Prostate gland (tissue), 2 donors: ENCODE measurements at regions not wholly inside any gene's neighbourhood (a gene's known extent, or its start where the extent isn't known, plus 50 kb on each side); places are given as distances from the start of the nearest gene placed in this dataset.

Experiments
- DNase-seq: peaks from one replicate; pipeline ENCODE4 v3.0.0-alpha.2; 2019; ENCODE audit warnings: low spot score
- H3K27ac ChIP-seq, 2 donors: fragments of 200-600 bp; sonication (generic); 2 replicates each; pipeline ENCODE4 v1.5.1; 2017 to 2019
- H3K27me3 ChIP-seq: fragments of 200-600 bp; sonication (generic); replicated peaks from 2 replicates; pipeline ENCODE4 v1.5.1; 2019; ENCODE audit not compliant: insufficient read depth
- H3K36me3 ChIP-seq, 2 donors: fragments of 200-600 bp; sonication (generic); 1 replicate in 1 of 2; 2 replicates in 1 of 2; pipeline versions ENCODE4 v1.5.1 to v1.8.1; 2017 to 2019
- H3K4me1 ChIP-seq: fragments of 200-600 bp; sonication (generic); replicated peaks from 2 replicates; pipeline ENCODE4 v1.5.1; 2019
- H3K4me3 ChIP-seq, 2 donors: fragments of 200-600 bp; sonication (generic); 2 replicates each; pipeline ENCODE4 v1.5.1; 2017 to 2019
- H3K9me3 ChIP-seq: fragments of 200-600 bp; sonication (generic); 2 replicates; pipeline ENCODE4 v1.5.1; 2017
- CTCF ChIP-seq, 4 experiments: fragments of 200-600 bp in 2 of 4; fragments of 450-650 bp in 2 of 4; sonication (generic) in 2 of 4; IDR thresholded peaks; 1 replicate in 3 of 4; 2 replicates in 1 of 4; pipeline ENCODE4 v1.5.1; 2016 to 2019; ENCODE audit warnings: antibody characterized with exemption in 4 of 4, mild to moderate bottlenecking in 2 of 4, moderate library complexity in 2 of 4
- POLR2A ChIP-seq: fragments of 450-650 bp; IDR thresholded peaks from one replicate; pipeline ENCODE4 v1.6.1; 2016; ENCODE audit warnings: antibody characterized with exemption, mild to moderate bottlenecking
- POLR2AphosphoS5 ChIP-seq: sonication (generic); formaldehyde crosslinking; IDR thresholded peaks from one replicate; pipeline ENCODE4 v1.6.1; 2017; ENCODE audit warnings: antibody characterized with exemption
- WGBS: methylation state at CpG from one replicate; pipeline ENCODE4 v1.1.5; 2018; 5-methylcytosine and 5-hydroxymethylcytosine counted together
- intact Hi-C: fragments of 100-400 bp; cut with DNase I; formaldehyde crosslinking; loops from one replicate; pipeline ENCODE4 v1.14.2; 2022

- no peak for DNase-seq
- TF ChIP-seq CTCF (IDR thresholded peaks at IDR 0.05), result no peak
- TF ChIP-seq POLR2AphosphoS5, result no peak
- no peak for TF ChIP-seq POLR2A
- no peaks in the 10 kb centered on the region for H3K27me3 ChIP-seq
- 86% methylated on average over 3 of the region's 3 CpGs for WGBS
- intact Hi-C loops, result no loop called here
- H3K4me3 ChIP-seq, result no peak overlapping the region
- H3K27ac ChIP-seq, result no peak overlapping the region
- no peaks in the 10 kb centered on the region for H3K9me3 ChIP-seq
- H3K36me3 ChIP-seq, result no peaks in the 10 kb centered on the region
- H3K4me1 ChIP-seq, result no peaks in the 10 kb centered on the region
Observed at GRCh38 chr7:85328456-85328998, 141.7 kb upstream of the SEMA3D start.

DNA sequence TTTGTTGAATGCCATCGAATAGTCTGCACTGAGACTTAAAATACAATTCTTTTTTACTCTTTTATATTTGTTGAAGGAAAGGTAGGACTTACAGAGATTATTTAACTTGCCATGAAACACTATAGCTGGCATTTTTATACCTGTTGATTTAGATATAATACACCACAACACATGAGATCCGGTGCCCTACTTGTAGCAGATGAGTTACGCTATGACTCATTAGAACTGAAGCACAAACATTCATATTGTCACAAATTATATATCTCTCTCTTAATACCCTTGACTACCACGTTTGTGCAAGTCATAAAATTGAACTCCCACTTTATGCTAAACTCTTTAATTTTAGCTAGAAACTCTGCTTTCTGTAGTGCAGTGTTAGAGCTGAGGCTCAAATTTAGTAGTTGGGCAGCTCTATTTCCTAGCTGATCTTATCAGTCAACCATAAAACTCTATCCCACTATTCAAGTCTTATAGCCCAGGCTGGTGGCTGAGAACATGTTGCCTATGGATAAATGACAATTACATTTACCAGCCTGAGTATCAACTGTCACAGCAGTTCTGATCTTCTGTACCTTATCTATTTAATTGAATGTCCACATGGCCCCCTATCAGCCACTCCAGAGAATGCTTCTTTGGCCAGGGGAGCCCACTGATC, 137.4 kb upstream of the SEMA3D start:
- TF ChIP-seq CTCF (IDR thresholded peaks at IDR 0.05) (no peak), POLR2A (no peak), POLR2AphosphoS5 (no peak)
- intact Hi-C loops, result no loop called here
- Histone ChIP-seq H3K36me3 (no peaks in the 10 kb centered on the region), H3K4me1 (no peaks in the 10 kb centered on the region), H3K9me3 (no peaks in the 10 kb centered on the region), H3K4me3 (no peak overlapping the region), H3K27me3 (no peaks in the 10 kb centered on the region), H3K27ac (no peak overlapping the region)
- 50% methylated on average over 4 of the region's 4 CpGs for WGBS
- DNase-seq, result no peak

DNA sequence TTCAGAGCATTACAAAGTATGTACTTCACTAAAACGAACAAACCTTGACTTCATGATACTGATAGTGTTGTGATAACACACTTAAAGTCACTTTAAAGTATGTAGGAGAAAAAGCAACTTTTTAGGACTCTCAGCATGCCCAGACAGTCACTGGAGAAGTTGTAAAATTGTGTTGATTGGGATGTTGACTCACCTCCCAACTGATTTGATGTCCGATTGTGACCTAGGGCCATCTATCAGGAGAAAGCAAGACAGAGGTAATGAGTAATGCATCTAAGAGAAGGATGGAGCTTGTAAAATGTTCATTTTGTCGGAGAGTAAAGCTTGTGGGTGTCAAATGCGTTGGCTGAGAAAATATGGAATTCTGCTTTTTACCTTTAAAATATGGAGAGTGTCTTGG, 135.4 kb upstream of the SEMA3D start:
- no peak overlapping the region for H3K27ac ChIP-seq
- intact Hi-C loops, result no loop called here
- no peaks in the 10 kb centered on the region for H3K9me3 ChIP-seq
- no peak for DNase-seq
- H3K27me3 ChIP-seq, result no peaks in the 10 kb centered on the region
- WGBS, result 30% methylated on average over 4 of the region's 4 CpGs
- H3K4me1 ChIP-seq, result no peaks in the 10 kb centered on the region
- TF ChIP-seq CTCF (IDR thresholded peaks at IDR 0.05), result no peak
- no peak for TF ChIP-seq POLR2A
- TF ChIP-seq POLR2AphosphoS5, result no peak
- H3K4me3 ChIP-seq, result no peak overlapping the region
- no peaks in the 10 kb centered on the region for H3K36me3 ChIP-seq

DNA sequence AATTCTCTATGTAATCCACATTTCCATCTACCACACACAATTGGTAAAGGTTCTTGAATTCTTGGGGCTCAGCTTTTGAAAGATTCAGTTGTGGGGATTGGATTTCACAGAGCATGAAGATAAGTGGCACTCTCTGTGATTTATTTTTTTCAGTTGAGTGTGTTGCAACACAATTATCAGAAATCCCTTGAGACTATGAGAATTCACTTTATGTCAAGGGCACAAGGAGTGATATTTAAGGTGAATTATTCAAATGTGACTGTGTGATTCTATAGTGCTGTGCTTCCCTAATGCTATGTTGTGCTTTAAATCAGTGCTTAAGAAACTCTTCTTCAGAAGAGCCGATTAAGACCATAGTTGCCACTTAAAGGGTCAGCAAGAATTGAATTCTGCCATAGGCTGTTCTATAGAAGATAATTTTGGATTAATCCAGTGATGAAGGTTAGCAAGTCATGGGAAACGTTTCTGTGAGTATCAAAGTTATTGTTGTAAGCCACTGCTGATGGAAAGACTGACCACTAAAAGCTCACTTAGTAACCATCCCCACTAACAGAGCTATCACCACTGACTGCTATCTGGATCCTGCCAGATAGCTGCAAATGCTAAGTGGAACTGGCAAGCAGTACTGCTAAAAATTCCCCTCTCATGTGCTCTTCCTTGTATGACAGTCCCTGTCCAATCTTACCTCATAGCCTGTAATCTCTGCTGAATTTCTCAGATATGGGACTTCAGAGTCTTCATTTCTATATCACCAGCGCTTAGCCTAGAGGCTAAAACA, 134.0 kb upstream of the SEMA3D start:
- Histone ChIP-seq H3K27ac (no peak overlapping the region), H3K4me3 (no peak overlapping the region), H3K9me3 (no peaks in the 10 kb centered on the region), H3K4me1 (no peaks in the 10 kb centered on the region), H3K36me3 (no peaks in the 10 kb centered on the region), H3K27me3 (no peaks in the 10 kb centered on the region)
- TF ChIP-seq POLR2AphosphoS5, result no peak
- TF ChIP-seq CTCF (IDR thresholded peaks at IDR 0.05), result no peak
- no peak for TF ChIP-seq POLR2A
- DNase-seq, result no peak
- WGBS, result 80% methylated on average over 3 of the region's 3 CpGs
- intact Hi-C loops, result no loop called here
